Caco-2 (cell line): ENCODE measurements at regions not wholly inside any gene's neighbourhood (a gene's known extent, or its start where the extent isn't known, plus 50 kb on each side); places are given as distances from the start of the nearest gene placed in this dataset.

Experiments used
- BruUV-seq: library from RNA; stranded (reverse); fragments of 400-500 nt; replicated peaks from 2 replicates; lab custom pipeline; 2021; lab: Mats Ljungman, UMichigan
- CTCF ChIA-PET: fragments of 300-600 bp; sonication (Branson Sonifier 250); formaldehyde crosslinking; loops from one replicate; lab custom pipeline; 2022; ENCODE audit warnings: antibody characterized with exemption; lab: Charles Lee
- POLR2A ChIA-PET: fragments of 300-600 bp; sonication (Branson Sonifier 250); formaldehyde crosslinking; loops from one replicate; lab custom pipeline; 2022; ENCODE audit warnings: antibody characterized with exemption; lab: Charles Lee
- DNase-seq, 2 experiments: peaks; one replicate each; pipeline versions ENCODE4 v3.0.0 to v3.0.0-alpha.2; 2020 to 2022
- H3K27me3 ChIP-seq: replicated peaks from 2 replicates; pipeline ENCODE4 v1.6.0; 2011; ENCODE audit warnings: low read length; ENCODE audit not compliant: control insufficient read depth, insufficient read depth
- H3K36me3 ChIP-seq: 2 replicates; pipeline ENCODE4 v1.5.1; 2011; ENCODE audit warnings: low read length; ENCODE audit not compliant: control insufficient read depth, insufficient read depth
- H3K4me1 ChIP-seq: fragments of 250-450 bp; sonication (Bioruptor Pico); 2 replicates; pipeline ENCODE4 v1.5.1; 2020; ENCODE audit warnings: mild to moderate bottlenecking
- H3K4me3 ChIP-seq: 2 replicates; pipeline ENCODE4 v1.5.1; 2011; ENCODE audit warnings: low read depth, mild to moderate bottlenecking, control low read depth, low read length
- H3K9me3 ChIP-seq: fragments of 250-450 bp; sonication (Bioruptor Pico); 2 replicates; pipeline ENCODE4 v1.5.1; 2020; ENCODE audit warnings: mild to moderate bottlenecking, moderate library complexity
- H3K27ac Mint-ChIP-seq: one replicate; pipeline ENCODE4 v1.8.0; 2022; ENCODE audit warnings: mixed read lengths; ENCODE audit not compliant: unreplicated experiment
- H3K27me3 Mint-ChIP-seq: one replicate; pipeline ENCODE4 v1.8.0; 2022; ENCODE audit warnings: mixed read lengths; ENCODE audit not compliant: insufficient read depth, unreplicated experiment
- H3K36me3 Mint-ChIP-seq: one replicate; pipeline ENCODE4 v1.8.0; 2022; ENCODE audit warnings: mild to moderate bottlenecking, mixed read lengths; ENCODE audit not compliant: insufficient read depth, unreplicated experiment
- H3K4me1 Mint-ChIP-seq: one replicate; pipeline ENCODE4 v1.8.0; 2022; ENCODE audit warnings: low read depth, mixed read lengths; ENCODE audit not compliant: unreplicated experiment
- H3K4me3 Mint-ChIP-seq: one replicate; pipeline ENCODE4 v1.8.0; 2022; ENCODE audit warnings: mild to moderate bottlenecking, moderate library complexity, mixed read lengths; ENCODE audit not compliant: unreplicated experiment
- H3K9me3 Mint-ChIP-seq: one replicate; pipeline ENCODE4 v1.8.0; 2022; ENCODE audit warnings: mixed read lengths; ENCODE audit not compliant: unreplicated experiment
- CTCF ChIP-seq, 2 experiments: fragments of 200-600 bp in 1 of 2; IDR thresholded peaks; 1 replicate in 1 of 2; 2 replicates in 1 of 2; pipeline versions ENCODE4 v1.5.1 to v1.8.0; 2011 to 2022; ENCODE audit warnings: antibody characterized with exemption in 1 of 2, control low read depth in 1 of 2, inconsistent platforms in 1 of 2, low read depth in 1 of 2, low read length in 1 of 2, mild to moderate bottlenecking in 1 of 2, moderate library complexity in 1 of 2; ENCODE audit not compliant: insufficient read depth in 1 of 2, severe bottlenecking in 1 of 2, unreplicated experiment in 1 of 2
- intact Hi-C: fragments of 100-400 bp; cut with micrococcal nuclease; formaldehyde crosslinking; loops from one replicate; pipeline ENCODE4 v1.10.0; 2022; ENCODE audit not compliant: unreplicated experiment

- H3K27ac Mint-ChIP-seq = peak overlapping the region; percentile 30
- Histone ChIP-seq H3K4me3 (no peak overlapping the region), H3K36me3 (no peaks in the 10 kb centered on the region), H3K27me3 (no peaks in the 10 kb centered on the region), H3K4me1 (peaks cover 23% of the 10 kb centered on the region), H3K9me3 (no peaks in the 10 kb centered on the region)
- BruUV-seq = no TSS peak
- TF ChIP-seq CTCF (IDR thresholded peaks at IDR 0.05; ENCODE audit: insufficient read depth in 1 of 2, low read depth in 1 of 2, low read length in 1 of 2, severe bottlenecking in 1 of 2, unreplicated experiment in 1 of 2) = no peak
- CTCF ChIA-PET = no interaction called here
- H3K4me1 Mint-ChIP-seq = peaks cover 12% of the 10 kb centered on the region
- peaks cover 9% of the 10 kb centered on the region for H3K9me3 Mint-ChIP-seq
- intact Hi-C loops = no loop called here
- no peaks in the 10 kb centered on the region for H3K27me3 Mint-ChIP-seq
- H3K36me3 Mint-ChIP-seq = peaks cover 7% of the 10 kb centered on the region
- H3K4me3 Mint-ChIP-seq = peak overlapping the region; percentile 69
- POLR2A ChIA-PET = no interaction called here
- DNase-seq = peak in 1 of 2 experiments; percentile 4
Observed at GRCh38 chr4:54607067-54607466, 50.7 kb upstream of the KIT start.

- TF ChIP-seq CTCF (IDR thresholded peaks at IDR 0.05; ENCODE audit: insufficient read depth in 1 of 2, low read depth in 1 of 2, low read length in 1 of 2, severe bottlenecking in 1 of 2, unreplicated experiment in 1 of 2) = no peak
- DNase-seq = peak; percentile 58 to 61
- H3K4me3 Mint-ChIP-seq = peak overlapping the region; percentile 69
- Histone ChIP-seq H3K4me1 (peaks cover 23% of the 10 kb centered on the region), H3K27me3 (no peaks in the 10 kb centered on the region), H3K9me3 (no peaks in the 10 kb centered on the region), H3K4me3 (no peak overlapping the region), H3K36me3 (no peaks in the 10 kb centered on the region)
- H3K27me3 Mint-ChIP-seq = no peaks in the 10 kb centered on the region
- BruUV-seq = no TSS peak
- ChIA-PET POLR2A (no interaction called here), CTCF (no interaction called here)
- intact Hi-C loops = no loop called here
- H3K27ac Mint-ChIP-seq = peak overlapping the region; percentile 30
- peaks cover 14% of the 10 kb centered on the region for H3K4me1 Mint-ChIP-seq
- H3K9me3 Mint-ChIP-seq = peaks cover 9% of the 10 kb centered on the region
- peaks cover 7% of the 10 kb centered on the region for H3K36me3 Mint-ChIP-seq
Observed at GRCh38 chr4:54607521-54607920, 50.2 kb upstream of the KIT start.
